Large intestine (tissue), 3 donors: ENCODE measurements at regions not wholly inside any gene's neighbourhood (a gene's known extent, or its start where the extent isn't known, plus 50 kb on each side); places are given as distances from the start of the nearest gene placed in this dataset.
"Not testable (repeated sequence)": the region's sequence is repeated elsewhere in the genome, so short reads cannot be mapped to it uniquely, and the experiment has no call there.

Source experiments
- DNase-seq, 2 donors: peaks; one replicate each; pipeline versions ENCODE4 v3.0.0 to v3.0.0-alpha.2; 2013
- H3K27ac ChIP-seq: one replicate; pipeline ENCODE4 v1.5.1; 2013; ENCODE audit warnings: low read length
- H3K27me3 ChIP-seq: 2 replicates; pipeline ENCODE4 v1.6.1; 2013; ENCODE audit warnings: low read length; ENCODE audit not compliant: control insufficient read depth, insufficient read depth
- H3K36me3 ChIP-seq: 2 replicates; pipeline ENCODE4 v1.6.1; 2013; ENCODE audit warnings: low read length; ENCODE audit not compliant: control insufficient read depth, insufficient read depth
- H3K4me1 ChIP-seq: one replicate; pipeline ENCODE4 v1.6.1; 2013; ENCODE audit warnings: low read length; ENCODE audit not compliant: control insufficient read depth, insufficient read depth
- H3K4me3 ChIP-seq: one replicate; pipeline ENCODE4 v1.5.1; 2013; ENCODE audit warnings: low read length
- H3K9me3 ChIP-seq: one replicate; pipeline ENCODE4 v1.6.1; 2013; ENCODE audit warnings: mild to moderate bottlenecking, low read depth, low read length, moderate library complexity; ENCODE audit not compliant: control insufficient read depth
- WGBS: methylation state at CpG from one replicate; pipeline ENCODE4 v1.1.5; 2013; ENCODE audit warnings: low lambda C conversion rate; ENCODE audit not compliant: insufficient coverage; 5-methylcytosine and 5-hydroxymethylcytosine counted together

GRCh38 chr2:106261871-106262321, 67.8 kb upstream of the UXS1 start:
- WGBS = 100% methylated on average over 1 of the region's 6 CpGs
- H3K4me1 ChIP-seq = no peaks in the 10 kb centered on the region
- H3K9me3 ChIP-seq = no peaks in the 10 kb centered on the region
- H3K27ac ChIP-seq = no peak overlapping the region
- no peaks in the 10 kb centered on the region for H3K27me3 ChIP-seq
- H3K36me3 ChIP-seq = no peaks in the 10 kb centered on the region
- H3K4me3 ChIP-seq = no peak overlapping the region
- DNase-seq = no peak

GRCh38 chr2:106258859-106259258, 64.8 kb upstream of the UXS1 start:
- not testable (repeated sequence) for DNase-seq

GRCh38 chr2:106257830-106258229, 63.7 kb upstream of the UXS1 start:
- WGBS = 100% methylated on average over 2 of the region's 3 CpGs
- Histone ChIP-seq H3K9me3 (no peaks in the 10 kb centered on the region), H3K27me3 (no peaks in the 10 kb centered on the region), H3K36me3 (no peaks in the 10 kb centered on the region), H3K27ac (no peak overlapping the region), H3K4me3 (no peak overlapping the region), H3K4me1 (no peaks in the 10 kb centered on the region)
- DNase-seq = no peak

More at GRCh38 chr2:106258859-106259258, 64.8 kb upstream of the UXS1 start:
- H3K27me3 ChIP-seq, H3K4me3 ChIP-seq, H3K9me3 ChIP-seq, H3K36me3 ChIP-seq, H3K4me1 ChIP-seq, H3K27ac ChIP-seq: not testable (repeated sequence)
- WGBS = no CpG with 5 or more reads among the region's 7 CpGs

DNA sequence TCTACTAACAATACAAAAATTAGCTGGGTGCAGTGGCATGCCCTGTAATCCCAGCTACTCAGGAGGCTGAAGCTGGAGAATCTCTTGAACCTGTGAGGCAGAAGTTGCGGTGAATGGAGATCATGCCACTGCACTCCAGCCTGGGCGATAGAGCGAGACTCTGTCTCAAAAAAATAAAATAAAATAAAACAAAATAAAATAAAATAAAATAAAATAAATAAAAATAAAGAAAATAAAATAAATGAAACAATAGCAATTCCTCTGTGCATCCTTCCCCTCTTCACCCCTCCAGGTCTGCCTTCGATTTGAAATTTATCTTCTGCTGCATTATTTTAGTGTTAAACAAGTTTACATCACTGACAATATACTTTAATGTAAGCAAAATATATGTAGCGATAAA, 63.0 kb upstream of the UXS1 start:
- H3K27ac ChIP-seq = no peak overlapping the region
- 94% methylated on average over 5 of the region's 5 CpGs for WGBS

GRCh38 chr2:106249157-106249828, 55.2 kb upstream of the UXS1 start:
- not testable (repeated sequence) for H3K4me3 ChIP-seq, H3K27me3 ChIP-seq, H3K4me1 ChIP-seq, H3K27ac ChIP-seq, DNase-seq, H3K9me3 ChIP-seq, H3K36me3 ChIP-seq
- 100% methylated on average over 1 of the region's 3 CpGs for WGBS

More for the DNA sequence above, 63.0 kb upstream of the UXS1 start:
- DNase-seq = no peak
- no peaks in the 10 kb centered on the region for H3K4me1 ChIP-seq
- no peaks in the 10 kb centered on the region for H3K9me3 ChIP-seq
- H3K27me3 ChIP-seq = no peaks in the 10 kb centered on the region
- H3K36me3 ChIP-seq = no peaks in the 10 kb centered on the region
- H3K4me3 ChIP-seq = no peak overlapping the region

DNA sequence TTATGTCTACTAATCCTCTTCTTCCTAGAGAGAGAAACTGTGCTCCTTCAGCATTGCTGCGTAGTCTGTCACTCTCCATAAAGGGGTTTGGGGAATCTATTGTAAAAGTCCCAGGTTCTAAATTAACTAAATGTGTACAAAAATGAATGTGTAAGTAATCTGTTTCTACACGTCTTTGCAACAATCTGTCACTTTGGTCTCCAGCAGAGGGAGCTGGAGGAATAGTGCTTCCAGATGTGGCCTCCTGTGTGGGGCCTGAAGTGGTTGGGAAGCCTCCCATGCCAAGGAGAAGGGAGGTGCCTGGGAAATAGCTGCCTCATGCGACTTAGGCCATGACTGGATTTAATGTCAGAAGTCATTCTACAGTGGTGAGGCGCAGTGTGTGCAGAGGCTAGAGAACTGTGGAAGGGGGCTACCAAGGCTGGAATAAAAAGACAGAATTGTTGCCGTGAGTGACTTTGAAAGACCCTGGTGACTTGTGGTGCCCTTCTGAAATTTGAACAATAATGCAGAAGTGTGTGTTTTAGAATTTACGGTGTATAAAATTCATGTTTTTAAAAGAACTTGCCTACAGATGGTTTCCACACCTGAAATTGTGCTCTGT, 54.5 kb upstream of the UXS1 start:
- H3K4me1 ChIP-seq, H3K27ac ChIP-seq, DNase-seq, H3K27me3 ChIP-seq, H3K36me3 ChIP-seq, H3K9me3 ChIP-seq, H3K4me3 ChIP-seq: not testable (repeated sequence)
- 100% methylated on average over 2 of the region's 6 CpGs for WGBS
